AG09309 (cell line): ENCODE measurements at regions not wholly inside any gene's neighbourhood (a gene's known extent, or its start where the extent isn't known, plus 50 kb on each side); places are given as distances from the start of the nearest gene placed in this dataset.

Experiments
- DNase-seq: peaks from one replicate; pipeline ENCODE4 v3.0.0-alpha.2; 2010; ENCODE audit warnings: low read depth
- H3K4me3 ChIP-seq: 2 replicates; pipeline ENCODE4 v1.5.1; 2011; ENCODE audit warnings: mild to moderate bottlenecking, low read depth, low read length, moderate library complexity; ENCODE audit not compliant: control insufficient read depth
- TF ChIP-seq, protein P1 (sequence below): IDR thresholded peaks from 2 replicates; pipeline ENCODE4 v1.5.1; 2011; ENCODE audit warnings: mild to moderate bottlenecking, low read depth, low read length, inconsistent platforms; ENCODE audit not compliant: insufficient read depth, control insufficient read depth; ENCODE audit errors: missing control alignments

DNA sequence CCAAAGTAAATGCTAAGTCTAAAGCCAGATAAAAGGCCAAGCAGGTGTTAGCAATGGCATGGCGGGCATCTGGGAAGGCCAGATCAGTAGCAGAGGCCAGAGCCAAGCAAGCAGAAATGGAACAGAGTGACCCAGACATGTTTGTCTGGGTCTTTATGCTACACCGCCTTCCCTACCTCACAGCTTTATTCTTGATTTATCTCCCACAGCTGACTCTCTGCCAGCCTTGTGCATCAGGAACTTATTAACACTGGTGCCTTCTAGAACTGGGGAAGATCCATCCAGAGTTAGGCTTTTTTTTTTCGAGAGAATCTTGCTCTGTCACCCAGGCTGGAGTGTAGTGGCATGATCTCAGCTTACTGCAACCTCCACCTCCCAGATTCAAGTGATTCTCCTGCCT is 112.5 kb upstream of the SLC44A1 start:
- DNase-seq, result no peak
- no peak overlapping the region for H3K4me3 ChIP-seq
- TF ChIP-seq, protein P1, sequence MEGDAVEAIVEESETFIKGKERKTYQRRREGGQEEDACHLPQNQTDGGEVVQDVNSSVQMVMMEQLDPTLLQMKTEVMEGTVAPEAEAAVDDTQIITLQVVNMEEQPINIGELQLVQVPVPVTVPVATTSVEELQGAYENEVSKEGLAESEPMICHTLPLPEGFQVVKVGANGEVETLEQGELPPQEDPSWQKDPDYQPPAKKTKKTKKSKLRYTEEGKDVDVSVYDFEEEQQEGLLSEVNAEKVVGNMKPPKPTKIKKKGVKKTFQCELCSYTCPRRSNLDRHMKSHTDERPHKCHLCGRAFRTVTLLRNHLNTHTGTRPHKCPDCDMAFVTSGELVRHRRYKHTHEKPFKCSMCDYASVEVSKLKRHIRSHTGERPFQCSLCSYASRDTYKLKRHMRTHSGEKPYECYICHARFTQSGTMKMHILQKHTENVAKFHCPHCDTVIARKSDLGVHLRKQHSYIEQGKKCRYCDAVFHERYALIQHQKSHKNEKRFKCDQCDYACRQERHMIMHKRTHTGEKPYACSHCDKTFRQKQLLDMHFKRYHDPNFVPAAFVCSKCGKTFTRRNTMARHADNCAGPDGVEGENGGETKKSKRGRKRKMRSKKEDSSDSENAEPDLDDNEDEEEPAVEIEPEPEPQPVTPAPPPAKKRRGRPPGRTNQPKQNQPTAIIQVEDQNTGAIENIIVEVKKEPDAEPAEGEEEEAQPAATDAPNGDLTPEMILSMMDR, result no peak

DNA sequence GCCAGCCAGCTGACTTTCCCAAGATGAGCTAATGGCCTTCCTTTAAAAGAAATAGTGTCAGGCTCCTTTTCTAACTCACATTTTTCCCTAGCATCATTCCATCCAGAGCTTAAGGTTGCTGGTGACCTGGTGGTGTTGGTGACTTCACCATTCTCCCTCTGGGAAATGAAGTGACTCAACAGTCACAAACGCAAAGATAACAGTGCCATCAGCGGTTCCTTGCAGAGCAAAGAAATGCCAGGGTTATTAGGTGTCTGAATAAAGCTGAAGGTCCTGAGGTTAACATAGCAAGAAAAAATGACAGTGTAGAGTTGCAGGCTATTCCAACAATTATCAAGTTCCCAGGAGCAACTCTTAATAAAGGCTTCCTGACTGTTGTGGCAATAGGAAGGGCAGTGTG is 111.8 kb upstream of the SLC44A1 start:
- DNase-seq, result peak; percentile 55
- no peak overlapping the region for H3K4me3 ChIP-seq
- TF ChIP-seq, protein P1, result no peak

DNA sequence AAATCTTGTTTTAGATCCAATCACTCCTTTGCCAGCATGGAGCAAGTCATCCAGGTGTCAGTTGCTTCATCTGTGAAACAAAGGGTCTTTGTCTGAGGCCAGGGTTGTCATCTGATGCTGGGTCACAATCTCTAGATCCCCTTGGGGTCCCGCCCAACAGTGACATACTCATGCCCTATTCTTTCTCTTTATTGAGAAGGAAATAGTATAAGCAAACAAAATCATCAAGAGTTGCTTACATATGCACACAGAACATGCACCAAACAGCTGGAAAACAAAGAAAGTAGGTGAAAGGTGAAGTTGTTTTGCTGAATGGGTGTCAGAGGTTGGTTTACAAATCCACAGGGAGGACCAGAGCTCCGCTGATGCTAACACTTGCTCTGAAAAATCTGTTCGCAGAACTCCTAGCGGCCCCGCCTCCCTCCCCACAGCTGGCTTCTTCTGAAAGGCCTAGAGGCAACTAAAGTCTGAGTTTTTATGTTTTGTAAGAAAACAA is 106.1 kb upstream of the SLC44A1 start:
- DNase-seq, result no peak
- TF ChIP-seq, protein P1, result no peak
- no peak overlapping the region for H3K4me3 ChIP-seq

DNA sequence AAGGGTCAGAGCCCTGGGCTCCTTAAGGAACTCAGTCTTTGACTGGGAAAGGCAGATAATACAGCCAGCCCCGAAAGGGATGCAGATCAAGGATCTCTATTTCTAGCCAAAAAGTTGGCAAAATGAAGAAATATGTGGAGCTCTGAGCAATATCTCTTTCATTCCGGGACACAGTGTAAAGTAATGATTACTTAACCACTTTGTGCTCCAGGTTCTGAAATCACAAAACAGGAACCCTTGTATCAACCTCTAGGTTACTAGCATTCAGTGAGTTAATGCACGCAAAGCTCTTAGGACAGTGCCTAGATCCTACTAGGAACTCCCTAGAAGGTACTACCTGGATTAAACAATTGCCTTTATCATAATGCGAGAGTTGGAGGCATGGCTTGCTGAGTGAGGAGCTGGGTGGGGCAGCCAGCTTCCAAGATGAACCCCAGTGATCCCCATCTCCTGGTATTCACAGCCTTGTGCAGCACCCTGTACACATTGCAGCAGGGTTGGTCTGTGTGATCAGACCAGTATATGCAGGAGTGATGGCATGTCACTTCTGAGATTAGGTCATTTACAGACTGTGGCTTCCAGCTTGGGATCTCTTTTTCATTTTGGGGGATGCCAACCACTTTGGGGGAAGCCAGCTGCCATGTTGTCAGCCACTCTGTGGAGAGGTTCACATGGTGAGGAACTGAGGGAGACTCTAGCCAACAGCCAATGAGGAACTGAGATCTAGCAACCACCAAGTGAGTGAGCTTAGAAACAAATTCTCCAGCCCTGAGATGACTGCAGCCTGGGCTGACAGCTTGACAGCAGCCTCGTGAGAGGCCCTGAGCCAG is 103.1 kb upstream of the SLC44A1 start:
- no peak for DNase-seq
- H3K4me3 ChIP-seq, result no peak overlapping the region

DNA sequence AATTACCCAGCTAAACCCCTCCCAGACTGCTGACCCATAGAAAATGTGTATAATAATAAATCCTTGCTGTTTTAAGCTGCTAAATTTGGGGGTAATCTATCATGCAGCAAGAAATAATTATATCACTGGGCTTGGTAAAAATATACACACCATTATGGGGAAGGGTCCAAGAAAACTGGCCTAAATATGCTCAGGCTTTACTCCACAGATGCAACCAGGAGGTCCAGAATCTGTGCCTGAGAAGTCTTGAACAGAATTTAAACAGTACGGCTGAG is 102.5 kb upstream of the SLC44A1 start:
- no peak overlapping the region for H3K4me3 ChIP-seq
- TF ChIP-seq, protein P1, result no peak
- DNase-seq, result no peak

More for the DNA sequence above, 103.1 kb upstream of the SLC44A1 start:
- TF ChIP-seq, protein P1, result no peak

DNA sequence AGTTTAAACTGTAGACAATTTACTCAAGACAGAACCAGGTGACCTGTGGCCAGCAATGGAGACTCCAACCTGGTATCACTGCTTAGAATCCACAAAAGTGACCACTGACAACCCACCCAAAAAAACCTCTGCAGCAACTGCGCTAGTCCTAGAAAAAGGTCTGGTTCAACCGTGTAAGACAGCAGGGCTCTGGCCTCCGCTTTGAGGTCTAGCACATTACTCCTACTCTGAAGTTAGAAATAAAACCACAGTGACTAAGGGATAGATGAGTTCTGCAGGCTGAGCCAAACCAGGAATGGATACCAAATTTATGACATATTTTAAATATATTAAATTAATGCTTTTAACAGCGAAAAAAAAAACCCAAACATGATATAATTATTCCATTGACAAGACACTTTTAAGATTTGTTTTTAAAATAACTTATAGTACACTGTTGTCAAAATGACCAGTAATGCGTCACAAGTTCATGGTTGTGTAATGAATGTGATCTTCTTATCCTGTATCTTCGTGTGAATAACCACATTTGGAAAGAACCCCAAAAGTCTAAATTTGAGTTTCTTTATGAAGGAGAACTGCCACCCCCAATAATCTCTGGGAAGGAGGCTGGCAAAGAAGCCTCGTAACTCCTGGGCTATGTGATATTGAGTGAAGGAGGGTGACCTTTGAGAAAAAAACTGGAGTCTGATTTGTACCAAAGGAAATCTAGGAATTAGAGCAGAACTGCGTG is 101.9 kb upstream of the SLC44A1 start:
- TF ChIP-seq, protein P1, result no peak
- H3K4me3 ChIP-seq, result no peak overlapping the region
- peak; percentile 52 for DNase-seq
